ENCODE measurements at regions not wholly inside any gene's neighbourhood (a gene's known extent, or its start where the extent isn't known, plus 50 kb on each side); places are given as distances from the start of the nearest gene placed in this dataset.

DNA sequence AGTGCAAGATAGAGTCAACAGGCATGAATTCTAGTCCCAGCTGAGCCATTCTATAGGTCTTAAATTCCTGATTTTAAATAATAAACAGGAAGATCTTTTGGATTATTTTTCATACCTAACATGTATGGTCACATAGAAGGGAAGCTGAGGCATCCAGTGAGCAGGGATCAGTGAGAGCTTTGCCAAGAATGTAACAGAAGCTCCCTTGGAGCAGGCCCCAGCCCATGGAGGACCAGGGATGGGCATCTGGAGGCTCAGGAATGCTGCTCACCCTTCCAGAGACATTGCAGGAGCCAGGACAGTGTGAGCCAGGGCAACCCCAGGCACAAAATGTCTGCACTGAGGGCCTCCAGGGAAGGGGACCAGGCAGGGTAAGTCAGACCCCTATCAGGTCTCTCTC is 54.4 kb upstream of the KCND3 start (continued):
- TF ChIP-seq POLR2AphosphoS5 (IDR thresholded peaks at IDR 0.05; ENCODE audit: low read depth) (no peak), EZH2phosphoT487 (IDR thresholded peaks at IDR 0.05; ENCODE audit: unreplicated experiment) (no peak), EZH2 (IDR thresholded peaks at IDR 0.05; ENCODE audit: low read depth, unreplicated experiment) (no peak), REST (IDR thresholded peaks at IDR 0.05; ENCODE audit: unreplicated experiment) (no peak), ZNF331 (CRISPR knock-in tag; IDR thresholded peaks at IDR 0.05; ENCODE audit: low read depth) (no peak)

DNA sequence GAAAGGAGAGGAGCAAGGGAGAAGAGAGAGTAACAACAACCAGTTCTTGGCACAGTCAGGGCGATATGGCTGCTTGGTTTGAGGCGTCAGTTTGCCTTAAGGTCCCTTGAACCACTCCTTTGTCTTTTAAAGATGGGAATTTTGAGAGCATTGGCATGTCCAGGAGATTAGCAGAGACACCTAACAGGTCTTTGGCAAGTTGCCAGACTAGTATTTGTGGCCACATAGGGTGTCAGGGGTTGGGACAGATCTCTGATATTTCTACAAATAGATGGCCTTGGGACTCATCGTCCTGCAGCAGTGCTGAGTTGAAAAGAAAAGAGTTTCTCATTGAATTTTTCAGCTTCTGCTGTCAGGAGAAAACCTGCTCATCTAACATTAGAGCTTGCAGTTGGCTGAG is 55.3 kb upstream of the KCND3 start:
- no peak overlapping the region for H3K27ac ChIP-seq (ENCODE audit: low read depth)
- no peaks in the 10 kb centered on the region for H3K4me1 ChIP-seq (ENCODE audit: insufficient read depth)
- H3F3A ChIP-seq (replicated peaks; ENCODE audit: low read depth): no peaks in the 10 kb centered on the region
- peaks cover 2% of the 10 kb centered on the region for H3K27me3 Mint-ChIP-seq (ENCODE audit: insufficient read depth, low read depth, poor library complexity)
- H3K9me2 ChIP-seq (ENCODE audit: insufficient read depth): peaks cover 8% of the 10 kb centered on the region; the same call in 1 of the 2 replicates
- no peaks in the 10 kb centered on the region for H3K27me3 ChIP-seq (ENCODE audit: insufficient read depth)
- H3K4me1 Mint-ChIP-seq: no peaks in the 10 kb centered on the region
- no peak overlapping the region for H2AFZ ChIP-seq
- no peaks in the 10 kb centered on the region for H3K36me3 Mint-ChIP-seq (ENCODE audit: low read depth)
- no peak overlapping the region for H3K4me3 Mint-ChIP-seq
- H3K36me3 ChIP-seq (ENCODE audit: insufficient read depth): no peaks in the 10 kb centered on the region
- H3K9me3 Mint-ChIP-seq: no peaks in the 10 kb centered on the region
- ATAC-seq (no peak), DNase-seq (ENCODE audit: low spot score) (no peak)
- H3K79me2 ChIP-seq (replicated peaks; ENCODE audit: insufficient read depth): no peaks in the 10 kb centered on the region
- no peak overlapping the region for H3K4me2 ChIP-seq
- H3K27ac Mint-ChIP-seq: no peak overlapping the region
- H3K4me3 ChIP-seq: no peak overlapping the region
- no peaks in the 10 kb centered on the region for H4K20me1 ChIP-seq (replicated peaks; ENCODE audit: insufficient read depth)
- no peak for TF ChIP-seq EZH2phosphoT487 (IDR thresholded peaks at IDR 0.05; ENCODE audit: unreplicated experiment)
- TF ChIP-seq JUNB (IDR thresholded peaks at IDR 0.05; ENCODE audit: unreplicated experiment): no peak
- no peak for TF ChIP-seq REST (IDR thresholded peaks at IDR 0.05; ENCODE audit: unreplicated experiment)
- no peak for TF ChIP-seq ETS1 (IDR thresholded peaks at IDR 0.05)
- TF ChIP-seq POLR2AphosphoS5 (IDR thresholded peaks at IDR 0.05; ENCODE audit: low read depth): no peak
- no peak for TF ChIP-seq CREB1 (CRISPR knock-in tag; IDR thresholded peaks at IDR 0.05; ENCODE audit: low read depth)
- no peak for TF ChIP-seq CTCF (conservative IDR thresholded peaks at IDR 0.05; ENCODE audit: low read depth in 2 of 2)
- TF ChIP-seq ZNF114 (CRISPR knock-in tag; IDR thresholded peaks at IDR 0.05): no peak
- TF ChIP-seq STAT1 (IDR thresholded peaks at IDR 0.05; ENCODE audit: unreplicated experiment): no peak
- TF ChIP-seq ZNF331 (CRISPR knock-in tag; IDR thresholded peaks at IDR 0.05; ENCODE audit: low read depth): no peak
- TF ChIP-seq EZH2 (IDR thresholded peaks at IDR 0.05; ENCODE audit: low read depth, unreplicated experiment): no peak
